IMR-90 (cell line): ENCODE measurements at regions not wholly inside any gene's neighbourhood (a gene's known extent, or its start where the extent isn't known, plus 50 kb on each side); places are given as distances from the start of the nearest gene placed in this dataset.
"Not testable (repeated sequence)": the region's sequence is repeated elsewhere in the genome, so short reads cannot be mapped to it uniquely, and the experiment has no call there.

Source experiments
- ATAC-seq: fragments of 200-7000 bp; cut with Tn5 transposase; 2 replicates; pipeline ENCODE4 v1.9.1; 2020; ENCODE audit warnings: low read depth, mild to moderate bottlenecking, moderate library complexity
- BruUV-seq: library from RNA; stranded (reverse); fragments of 400-500 nt; replicated peaks from 2 replicates; lab custom pipeline; 2021; lab: Mats Ljungman, UMichigan
- CTCF ChIA-PET: fragments of 300-600 bp; formaldehyde crosslinking; extraction: SDS; loops from one replicate; lab custom pipeline; 2021; ENCODE audit warnings: antibody characterized with exemption; lab: Yijun Ruan, JAX
- POLR2A ChIA-PET: fragments of 300-600 bp; sonication (Branson Sonifier 250); formaldehyde crosslinking; loops from one replicate; lab custom pipeline; 2022; ENCODE audit warnings: antibody characterized with exemption; ENCODE audit not compliant: unreplicated experiment; lab: Charles Lee
- DNase-seq: peaks from one replicate; pipeline ENCODE4 v3.0.0; 2013
- H2AFZ ChIP-seq: replicated peaks from 2 replicates; pipeline ENCODE3; 2013; ENCODE audit warnings: low read length, mild to moderate bottlenecking; ENCODE audit not compliant: poor library complexity
- H2AK5ac ChIP-seq: 2 replicates; pipeline ENCODE4 v1.6.1; 2013; ENCODE audit warnings: low read depth, low read length, inconsistent platforms
- H2AK9ac ChIP-seq: replicated peaks from 2 replicates; pipeline ENCODE3; 2013; ENCODE audit warnings: mild to moderate bottlenecking, low read depth, low read length, moderate library complexity; ENCODE audit not compliant: poor library complexity
- H2BK120ac ChIP-seq: 2 replicates; pipeline ENCODE4 v1.6.1; 2013; ENCODE audit warnings: low read depth, low read length, inconsistent platforms
- H2BK15ac ChIP-seq: 3 replicates; pipeline ENCODE4 v1.6.1; 2013; ENCODE audit warnings: low read depth, low read length, inconsistent platforms
- H2BK20ac ChIP-seq: 2 replicates; pipeline ENCODE4 v1.6.1; 2013; ENCODE audit warnings: low read depth, mild to moderate bottlenecking, inconsistent platforms, low read length, moderate library complexity
- H2BK5ac ChIP-seq: 2 replicates; pipeline ENCODE4 v1.6.1; 2013; ENCODE audit warnings: mild to moderate bottlenecking, low read depth, low read length, inconsistent platforms; ENCODE audit not compliant: poor library complexity, severe bottlenecking
- H3K14ac ChIP-seq: replicated peaks from 2 replicates; pipeline ENCODE4 v1.6.1; 2013; ENCODE audit warnings: low read depth, low read length, inconsistent platforms
- H3K18ac ChIP-seq: 2 replicates; pipeline ENCODE4 v1.6.1; 2013; ENCODE audit warnings: low read depth, low read length, control low read depth
- H3K23ac ChIP-seq: 2 replicates; pipeline ENCODE4 v1.6.1; 2013; ENCODE audit warnings: low read depth, low read length, inconsistent platforms
- H3K27ac ChIP-seq: 2 replicates; pipeline ENCODE4 v1.5.1; 2013; ENCODE audit warnings: mild to moderate bottlenecking, control low read depth, low read length; ENCODE audit not compliant: insufficient read depth
- H3K27me3 ChIP-seq: 2 replicates; pipeline ENCODE4 v1.6.1; 2013; ENCODE audit warnings: low read length; ENCODE audit not compliant: control insufficient read depth, insufficient read depth
- H3K36me3 ChIP-seq: 2 replicates; pipeline ENCODE4 v1.6.1; 2013; ENCODE audit warnings: low read length, mixed read lengths; ENCODE audit not compliant: control insufficient read depth, insufficient read depth
- H3K4ac ChIP-seq: 2 replicates; pipeline ENCODE4 v1.6.1; 2013; ENCODE audit warnings: low read depth, low read length, inconsistent platforms
- H3K4me1 ChIP-seq: 2 replicates; pipeline ENCODE4 v1.6.1; 2013; ENCODE audit warnings: low read length, mixed read lengths; ENCODE audit not compliant: control insufficient read depth, insufficient read depth
- H3K4me2 ChIP-seq: 2 replicates; pipeline ENCODE4 v1.6.1; 2013; ENCODE audit warnings: low read depth, mild to moderate bottlenecking, control low read depth, low read length, moderate library complexity
- H3K4me3 ChIP-seq: 2 replicates; pipeline ENCODE4 v1.5.1; 2013; ENCODE audit warnings: low read depth, mild to moderate bottlenecking, control low read depth, low read length, moderate library complexity; ENCODE audit not compliant: insufficient read depth
- H3K56ac ChIP-seq: 2 replicates; pipeline ENCODE4 v1.6.1; 2013; ENCODE audit warnings: low read length, inconsistent platforms; ENCODE audit not compliant: insufficient read depth; ENCODE audit errors: extremely low read depth
- H3K79me1 ChIP-seq, 2 experiments: 2 replicates each; pipeline ENCODE4 v1.6.1; 2013; ENCODE audit warnings: low read length in 2 of 2, inconsistent platforms in 1 of 2, low read depth in 1 of 2
- H3K9ac ChIP-seq: 2 replicates; pipeline ENCODE4 v1.6.1; 2013; ENCODE audit warnings: low read depth, low read length, control low read depth
- H3K9me1 ChIP-seq: 2 replicates; pipeline ENCODE4 v1.6.1; 2013; ENCODE audit warnings: low read length, inconsistent platforms; ENCODE audit not compliant: insufficient read depth
- H3K9me3 ChIP-seq: 2 replicates; pipeline ENCODE4 v1.6.1; 2013; ENCODE audit warnings: low read length; ENCODE audit not compliant: control insufficient read depth, insufficient read depth
- H4K20me1 ChIP-seq: 2 replicates; pipeline ENCODE4 v1.6.1; 2013; ENCODE audit warnings: low read length, inconsistent platforms; ENCODE audit not compliant: insufficient read depth
- H4K5ac ChIP-seq: 2 replicates; pipeline ENCODE4 v1.6.1; 2013; ENCODE audit warnings: mild to moderate bottlenecking, low read depth, low read length, control low read depth
- H4K8ac ChIP-seq, 2 experiments: 2 replicates each; pipeline ENCODE4 v1.6.1; 2013; ENCODE audit warnings: low read depth in 2 of 2, low read length in 2 of 2, control low read depth in 1 of 2, inconsistent platforms in 1 of 2
- H4K91ac ChIP-seq: 2 replicates; pipeline ENCODE4 v1.6.1; 2013; ENCODE audit warnings: low read depth, low read length, inconsistent platforms; ENCODE audit not compliant: insufficient read depth
- WGBS, 2 experiments: methylation state at CpG; one replicate each; pipeline versions ENCODE4 v1.1.5 to v1.1.7; 2013; ENCODE audit warnings: missing lambda C conversion rate in 2 of 2; ENCODE audit not compliant: insufficient read length in 1 of 2; ENCODE audit errors: extremely low coverage in 2 of 2; 5-methylcytosine and 5-hydroxymethylcytosine counted together
- dilution Hi-C: fragments of 300-500 bp; cut with HindIII; formaldehyde crosslinking; loops from one replicate; pipeline ENCODE4 v1.14.3; 2018; ENCODE audit warnings: low sequenced_read_pairs; ENCODE audit not compliant: unreplicated experiment
- in situ Hi-C: fragments of 300-500 bp; cut with MboI; formaldehyde crosslinking; loops from 3 replicates; pipeline ENCODE4 v1.14.3; 2019; ENCODE audit warnings: low sequenced_read_pairs, inconsistent platforms, mixed read lengths
- intact Hi-C: fragments of 100-400 bp; cut with micrococcal nuclease; formaldehyde crosslinking; loops from 2 replicates; pipeline ENCODE4 v1.10.0; 2022

DNA sequence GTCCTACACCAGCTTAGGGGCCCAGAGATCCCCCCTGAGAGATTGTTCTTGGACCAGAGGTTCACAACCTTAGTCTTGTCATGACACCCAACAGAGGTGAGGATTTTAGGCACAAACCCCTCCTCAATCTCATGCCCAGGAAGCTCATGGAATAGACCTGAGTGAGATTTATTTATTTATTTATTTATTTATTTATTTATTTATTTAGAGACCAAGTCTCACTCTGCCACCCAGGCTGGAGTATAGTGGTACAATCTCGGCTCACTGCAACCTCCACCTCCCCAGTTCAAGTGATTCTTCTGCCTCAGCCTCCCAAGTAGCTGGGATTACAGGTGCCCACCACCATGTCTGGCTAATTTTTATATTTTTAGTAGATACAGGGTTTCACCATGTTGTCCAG, 71.4 kb upstream of the TSC22D1 start:
- H3K18ac ChIP-seq, H3K36me3 ChIP-seq, DNase-seq, H3K27ac ChIP-seq, H3K4me3 ChIP-seq, H3K14ac ChIP-seq, H2BK120ac ChIP-seq, H3K9ac ChIP-seq, dilution Hi-C loops, BruUV-seq, H4K5ac ChIP-seq, H3K4me1 ChIP-seq, H4K20me1 ChIP-seq, H3K9me3 ChIP-seq, H3K56ac ChIP-seq, H2BK15ac ChIP-seq, H3K4ac ChIP-seq, H3K27me3 ChIP-seq, H4K91ac ChIP-seq, POLR2A ChIA-PET, H3K9me1 ChIP-seq, H3K23ac ChIP-seq, in situ Hi-C loops, H2BK5ac ChIP-seq, H2AK5ac ChIP-seq, intact Hi-C loops, H2AK9ac ChIP-seq, H3K79me1 ChIP-seq, H2AFZ ChIP-seq, H2BK20ac ChIP-seq, H3K4me2 ChIP-seq, H4K8ac ChIP-seq, ATAC-seq: not testable (repeated sequence)
- CTCF ChIA-PET = interaction anchor here (1.0 to 1.2 kb wide), 2 partner anchors 28 to 190 kb away, joined by 3 to 4 read pairs; no protein-coding TSS in a partner anchor
- no CpG with 5 or more reads among the region's 1 CpG for WGBS, 2 experiments
